ENCODE measurements at regions not wholly inside any gene's neighbourhood (a gene's known extent, or its start where the extent isn't known, plus 50 kb on each side); places are given as distances from the start of the nearest gene placed in this dataset.

- Histone ChIP-seq H4K20me1 (ENCODE audit: control insufficient read depth, insufficient read depth, insufficient read length) (no peaks in the 10 kb centered on the region), H3K18ac (ENCODE audit: insufficient read length, low read depth, low read length) (no peak overlapping the region), H2BK15ac (ENCODE audit: low read depth, low read length) (no peak overlapping the region), H2BK120ac (ENCODE audit: low read depth, low read length, poor library complexity, severe bottlenecking) (no peak overlapping the region), H3K27me3 (ENCODE audit: insufficient read depth, low read length) (no peaks in the 10 kb centered on the region), H3K23ac (ENCODE audit: insufficient read length, low read depth, low read length) (no peak overlapping the region), H2AFZ (ENCODE audit: low read length) (no peak overlapping the region), H4K8ac (replicated peaks; ENCODE audit: insufficient read length, low read depth, low read length) (no peak overlapping the region), H2BK20ac (ENCODE audit: low read depth, low read length, poor library complexity, severe bottlenecking) (no peak overlapping the region), H4K91ac (ENCODE audit: insufficient read length, low read depth, low read length) (no peak overlapping the region), H3K27ac (ENCODE audit: insufficient read length, low read depth, low read length) (no peak overlapping the region), H3K4me1 (ENCODE audit: insufficient read depth, low read length) (no peaks in the 10 kb centered on the region), H2AK5ac (ENCODE audit: insufficient read length, low read length) (no peak overlapping the region), H3K56ac (ENCODE audit: insufficient read length, low read depth, low read length) (no peak overlapping the region), H3K4me2 (ENCODE audit: insufficient read depth, insufficient read length, low read length) (no peak overlapping the region), H3K79me2 (ENCODE audit: insufficient read depth, low read length) (no peaks in the 10 kb centered on the region), H3K79me1 (ENCODE audit: insufficient read depth, low read depth, low read length, poor library complexity, severe bottlenecking) (no peaks in the 10 kb centered on the region), H4K5ac (ENCODE audit: insufficient read length, low read depth, low read length) (no peak overlapping the region), H3K23me2 (ENCODE audit: insufficient read length, low read depth, low read length, poor library complexity, severe bottlenecking) (no peaks in the 10 kb centered on the region), H3K9me3 (ENCODE audit: control insufficient read depth, low read depth, low read length) (no peaks in the 10 kb centered on the region), H3K4ac (ENCODE audit: low read depth, low read length) (no peak overlapping the region), H3K14ac (ENCODE audit: insufficient read depth, low read length) (no peak overlapping the region), H2BK12ac (ENCODE audit: insufficient read length, low read depth, low read length) (no peak overlapping the region), H3T11ph (ENCODE audit: low read length) (no peak overlapping the region), H2BK5ac (ENCODE audit: insufficient read length, low read length) (no peak overlapping the region), H3K9ac (ENCODE audit: extremely low read depth, insufficient read length, low read length) (no peak overlapping the region)
- H3K4me3 Mint-ChIP-seq = no peak overlapping the region
- no peaks in the 10 kb centered on the region for H3K4me1 Mint-ChIP-seq
- TF ChIP-seq CTCF (conservative IDR thresholded peaks at IDR 0.05) = no peak
- no peaks in the 10 kb centered on the region for H3K36me3 Mint-ChIP-seq (ENCODE audit: insufficient read depth in 1 of 3, low read depth in 3 of 3)
- H3K9me3 Mint-ChIP-seq = no peaks in the 10 kb centered on the region
- no peaks in the 10 kb centered on the region; the same call in 1 of the 2 replicates for H3K27me3 Mint-ChIP-seq (ENCODE audit: low read depth)
- DNase-seq = no peak
- WGBS (ENCODE audit: extremely low coverage, insufficient read length, low lambda C conversion rate) = no CpG with 5 or more reads among the region's 1 CpG
- no peak overlapping the region for H3K27ac Mint-ChIP-seq
These were observed 253.1 kb upstream of the DYNLRB2 start for GRCh38 chr16:80287674-80288073.

All from H9 (cell line).